ENCODE measurements at regions not wholly inside any gene's neighbourhood (a gene's known extent, or its start where the extent isn't known, plus 50 kb on each side); places are given as distances from the start of the nearest gene placed in this dataset.

DNA sequence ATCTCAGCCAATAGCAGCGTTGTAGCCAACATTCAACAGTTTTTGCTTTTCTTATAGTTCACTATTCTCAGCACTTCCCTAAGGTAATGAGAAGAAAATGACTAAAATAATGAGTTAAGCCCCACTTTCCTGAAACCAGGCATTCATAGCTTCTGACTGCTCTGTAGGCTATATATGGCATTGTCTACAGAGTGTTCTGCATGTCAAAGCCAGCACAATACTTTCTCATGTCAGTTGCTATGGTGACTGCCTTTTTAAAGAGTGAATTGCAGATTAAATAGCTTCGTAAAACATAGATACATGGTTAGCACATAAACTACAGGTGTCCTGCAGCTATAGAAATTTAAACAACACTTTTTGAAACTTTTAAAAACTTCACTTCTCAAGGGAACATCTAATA, 1256.1 kb upstream of the CNTN5 start:
- TF ChIP-seq, protein P1, sequence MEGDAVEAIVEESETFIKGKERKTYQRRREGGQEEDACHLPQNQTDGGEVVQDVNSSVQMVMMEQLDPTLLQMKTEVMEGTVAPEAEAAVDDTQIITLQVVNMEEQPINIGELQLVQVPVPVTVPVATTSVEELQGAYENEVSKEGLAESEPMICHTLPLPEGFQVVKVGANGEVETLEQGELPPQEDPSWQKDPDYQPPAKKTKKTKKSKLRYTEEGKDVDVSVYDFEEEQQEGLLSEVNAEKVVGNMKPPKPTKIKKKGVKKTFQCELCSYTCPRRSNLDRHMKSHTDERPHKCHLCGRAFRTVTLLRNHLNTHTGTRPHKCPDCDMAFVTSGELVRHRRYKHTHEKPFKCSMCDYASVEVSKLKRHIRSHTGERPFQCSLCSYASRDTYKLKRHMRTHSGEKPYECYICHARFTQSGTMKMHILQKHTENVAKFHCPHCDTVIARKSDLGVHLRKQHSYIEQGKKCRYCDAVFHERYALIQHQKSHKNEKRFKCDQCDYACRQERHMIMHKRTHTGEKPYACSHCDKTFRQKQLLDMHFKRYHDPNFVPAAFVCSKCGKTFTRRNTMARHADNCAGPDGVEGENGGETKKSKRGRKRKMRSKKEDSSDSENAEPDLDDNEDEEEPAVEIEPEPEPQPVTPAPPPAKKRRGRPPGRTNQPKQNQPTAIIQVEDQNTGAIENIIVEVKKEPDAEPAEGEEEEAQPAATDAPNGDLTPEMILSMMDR (IDR thresholded peaks at IDR 0.05): no peak
- TF ChIP-seq POLR2A (IDR thresholded peaks at IDR 0.05) (no peak), POLR2AphosphoS5 (IDR thresholded peaks at IDR 0.05) (no peak)

Data from sigmoid colon (tissue), 4 donors.